ENCODE measurements at regions not wholly inside any gene's neighbourhood (a gene's known extent, or its start where the extent isn't known, plus 50 kb on each side); places are given as distances from the start of the nearest gene placed in this dataset.

- TF ChIP-seq CTCF (conservative IDR thresholded peaks at IDR 0.05; ENCODE audit: low read length): no peak
- H3K4me3 ChIP-seq (ENCODE audit: low read length): no peak overlapping the region
- no peak for DNase-seq (ENCODE audit: low read depth)
These were observed 291.1 kb upstream of the PDZRN3 start for GRCh38 chr3:73915886-73916285.

GRCh38 chr3:73908218-73908617, 283.5 kb upstream of the PDZRN3 start:
- TF ChIP-seq CTCF (conservative IDR thresholded peaks at IDR 0.05; ENCODE audit: low read length): no peak
- no peak for DNase-seq (ENCODE audit: low read depth)
- H3K4me3 ChIP-seq (ENCODE audit: low read length): no peak overlapping the region

GRCh38 chr3:73901686-73902085, 276.9 kb upstream of the PDZRN3 start:
- DNase-seq (ENCODE audit: low read depth): no peak
- no peak for TF ChIP-seq CTCF (conservative IDR thresholded peaks at IDR 0.05; ENCODE audit: low read length)
- H3K4me3 ChIP-seq (ENCODE audit: low read length): no peak overlapping the region

GRCh38 chr3:73894474-73895213, 269.9 kb upstream of the PDZRN3 start:
- TF ChIP-seq CTCF (conservative IDR thresholded peaks at IDR 0.05; ENCODE audit: low read length): no peak
- no peak overlapping the region for H3K4me3 ChIP-seq (ENCODE audit: low read length)
- DNase-seq (ENCODE audit: low read depth): no peak

GRCh38 chr3:73893089-73893488, 268.3 kb upstream of the PDZRN3 start:
- DNase-seq (ENCODE audit: low read depth): no peak
- H3K4me3 ChIP-seq (ENCODE audit: low read length): no peak overlapping the region
- no peak for TF ChIP-seq CTCF (conservative IDR thresholded peaks at IDR 0.05; ENCODE audit: low read length)

- no peak overlapping the region for H3K4me3 ChIP-seq (ENCODE audit: low read length)
- no peak for DNase-seq (ENCODE audit: low read depth)
- TF ChIP-seq CTCF (conservative IDR thresholded peaks at IDR 0.05; ENCODE audit: low read length): no peak
These were observed 261.1 kb upstream of the PDZRN3 start for GRCh38 chr3:73885862-73886261.

- H3K4me3 ChIP-seq (ENCODE audit: low read length): no peak overlapping the region
- no peak for TF ChIP-seq CTCF (conservative IDR thresholded peaks at IDR 0.05; ENCODE audit: low read length)
- DNase-seq (ENCODE audit: low read depth): no peak
These were observed 259.6 kb upstream of the PDZRN3 start for GRCh38 chr3:73884361-73884760.
